SK-N-SH (cell line): ENCODE measurements at regions not wholly inside any gene's neighbourhood (a gene's known extent, or its start where the extent isn't known, plus 50 kb on each side); places are given as distances from the start of the nearest gene placed in this dataset.

Experiments
- CTCF ChIA-PET: fragments of 300-600, 350-600 bp; formaldehyde crosslinking; extraction: SDS; loops from one replicate; lab custom pipeline; 2021; lab: Yijun Ruan, JAX
- POLR2A ChIA-PET: fragments of 350-600 bp; sonication (Branson Sonifier 250); formaldehyde crosslinking; extraction: SDS; loops from one replicate; lab custom pipeline; 2020; ENCODE audit warnings: antibody characterized with exemption, inconsistent platforms; lab: Yijun Ruan, JAX
- DNase-seq: peaks from one replicate; pipeline ENCODE4 v3.0.0; 2012
- H2AFZ ChIP-seq: fragments of 200-600 bp; sonication (generic); 2 replicates; pipeline ENCODE4 v1.8.1; 2016; ENCODE audit warnings: antibody characterized with exemption, mild to moderate bottlenecking, low read depth
- H3F3A ChIP-seq: fragments of 200-600 bp; sonication (generic); replicated peaks from 2 replicates; pipeline ENCODE3; 2016; ENCODE audit warnings: antibody characterized with exemption, mild to moderate bottlenecking; ENCODE audit not compliant: insufficient read depth
- H3K27ac ChIP-seq, 2 experiments: fragments of 200-500 bp in 1 of 2; fragments of 200-600 bp in 1 of 2; sonication (Bioruptor generic) in 1 of 2; sonication (generic), shearing (Covaris generic) in 1 of 2; 2 replicates each; pipeline versions ENCODE4 v1.5.1 to v1.6.1; 2014 to 2016; ENCODE audit warnings: low read depth in 2 of 2, inconsistent platforms in 1 of 2, low read length in 1 of 2, mild to moderate bottlenecking in 1 of 2, mixed read lengths in 1 of 2
- H3K27me3 ChIP-seq: fragments of 200-600 bp; sonication (generic), shearing (Covaris generic); 2 replicates; pipeline ENCODE4 v1.6.1; 2016; ENCODE audit warnings: mixed run types; ENCODE audit not compliant: insufficient read depth
- H3K36me3 ChIP-seq, 2 experiments: fragments of 200-500 bp in 1 of 2; fragments of 200-600 bp in 1 of 2; sonication (Bioruptor generic) in 1 of 2; sonication (generic) in 1 of 2; replicated peaks in 1 of 2; 2 replicates each; pipeline versions ENCODE3 to v1.5.1; 2014 to 2016; ENCODE audit warnings: low read length in 1 of 2, mild to moderate bottlenecking in 1 of 2; ENCODE audit not compliant: insufficient read depth in 2 of 2, control insufficient read depth in 1 of 2
- H3K4me1 ChIP-seq, 2 experiments: fragments of 200-500 bp in 1 of 2; fragments of 200-600 bp in 1 of 2; sonication (Bioruptor generic) in 1 of 2; sonication (generic), shearing (Covaris generic) in 1 of 2; 2 replicates each; pipeline versions ENCODE4 v1.5.1 to v1.6.1; 2014 to 2016; ENCODE audit warnings: low read depth in 1 of 2, low read length in 1 of 2, mixed run types in 1 of 2; ENCODE audit not compliant: insufficient read depth in 2 of 2, control insufficient read depth in 1 of 2
- H3K4me2 ChIP-seq: fragments of 200-600 bp; sonication (generic), shearing (Covaris generic); 2 replicates; pipeline ENCODE4 v1.6.1; 2017; ENCODE audit warnings: mixed run types
- H3K4me3 ChIP-seq, 2 experiments: fragments of 200-500 bp in 1 of 2; fragments of 200-600 bp in 1 of 2; sonication (Bioruptor generic) in 1 of 2; sonication (generic), shearing (Covaris generic) in 1 of 2; 2 replicates each; pipeline versions ENCODE4 v1.5.1 to v1.8.1; 2014 to 2016; ENCODE audit warnings: low read depth in 2 of 2, inconsistent platforms in 1 of 2, low read length in 1 of 2, mild to moderate bottlenecking in 1 of 2, mixed read lengths in 1 of 2, moderate library complexity in 1 of 2
- H3K79me2 ChIP-seq: fragments of 200-600 bp; sonication (generic); 2 replicates; pipeline ENCODE4 v1.8.1; 2017; ENCODE audit warnings: mild to moderate bottlenecking; ENCODE audit not compliant: insufficient read depth
- H3K9ac ChIP-seq: fragments of 200-600 bp; sonication (generic); 2 replicates; pipeline ENCODE4 v1.6.1; 2017; ENCODE audit warnings: mixed run types
- H3K9me2 ChIP-seq: fragments of 200-600 bp; sonication (generic); 2 replicates; pipeline ENCODE4 v1.6.1; 2017; ENCODE audit warnings: mixed run types
- H3K9me3 ChIP-seq: fragments of 200-600 bp; sonication (generic); 2 replicates; pipeline ENCODE4 v1.6.1; 2017; ENCODE audit warnings: mixed run types, mild to moderate bottlenecking, moderate library complexity
- H4K20me1 ChIP-seq: fragments of 200-600 bp; sonication (generic); 2 replicates; pipeline ENCODE4 v1.6.1; 2017; ENCODE audit warnings: mild to moderate bottlenecking, mixed run types; ENCODE audit not compliant: insufficient read depth
- EP300 ChIP-seq, 2 experiments: IDR thresholded peaks; 2 replicates each; pipeline versions ENCODE4 v1.4.0 to v1.6.1; 2012; ENCODE audit warnings: borderline replicate concordance in 1 of 2, low read depth in 1 of 2, low read length in 1 of 2
- EZH2phosphoT487 ChIP-seq: fragments of 200-600 bp; sonication (generic); IDR thresholded peaks from 2 replicates; pipeline ENCODE4 v1.6.1; 2017; ENCODE audit warnings: low read depth, mixed run types, mild to moderate bottlenecking, antibody characterized with exemption, moderate library complexity, borderline replicate concordance
- FOSL2 ChIP-seq: IDR thresholded peaks from 2 replicates; pipeline ENCODE4 v1.4.0; 2012; ENCODE audit warnings: low read depth, mild to moderate bottlenecking, moderate library complexity, borderline replicate concordance
- FOXJ3 ChIP-seq: sonication (generic); formaldehyde crosslinking; IDR thresholded peaks from 2 replicates; pipeline ENCODE4 v1.5.1; 2020; ENCODE audit warnings: mild to moderate bottlenecking, missing genetic modification reagents
- FOXM1 ChIP-seq: IDR thresholded peaks from 2 replicates; pipeline ENCODE4 v1.4.0; 2012; ENCODE audit warnings: low read depth, mild to moderate bottlenecking
- JUND ChIP-seq: IDR thresholded peaks from 2 replicates; pipeline ENCODE4 v1.4.0; 2012
- NFIC ChIP-seq: IDR thresholded peaks from 2 replicates; pipeline ENCODE4 v1.4.0; 2012; ENCODE audit warnings: borderline replicate concordance
- NRF1 ChIP-seq: IDR thresholded peaks from 2 replicates; pipeline ENCODE4 v1.6.1; 2012; ENCODE audit warnings: low read depth, mild to moderate bottlenecking, low read length
- RAD21 ChIP-seq: IDR thresholded peaks from 2 replicates; pipeline ENCODE4 v1.6.1; 2012; ENCODE audit warnings: mild to moderate bottlenecking, low read length
- REST ChIP-seq: IDR thresholded peaks from 2 replicates; pipeline ENCODE4 v1.6.1; 2012; ENCODE audit warnings: mild to moderate bottlenecking, low read depth, low read length, moderate library complexity
- RFX5 ChIP-seq: IDR thresholded peaks from 2 replicates; pipeline ENCODE4 v1.6.1; 2012; ENCODE audit warnings: mild to moderate bottlenecking, improper control_type of control experiment, low read length
- TCF12 ChIP-seq: IDR thresholded peaks from 2 replicates; pipeline ENCODE4 v1.4.0; 2012
- TEAD4 ChIP-seq: IDR thresholded peaks from 2 replicates; pipeline ENCODE4 v1.4.0; 2012; ENCODE audit warnings: mild to moderate bottlenecking, borderline replicate concordance; ENCODE audit not compliant: insufficient read depth
- YY1 ChIP-seq: IDR thresholded peaks from 2 replicates; pipeline ENCODE4 v1.4.0; 2012; ENCODE audit warnings: low read depth, mild to moderate bottlenecking
- WGBS: methylation state at CpG from one replicate; pipeline ENCODE4 v1.1.6; 2017; ENCODE audit warnings: low lambda C conversion rate; 5-methylcytosine and 5-hydroxymethylcytosine counted together
- TF ChIP-seq, protein P1 (sequence below): fragments of 200-600 bp; sonication (generic); IDR thresholded peaks from 2 replicates; pipeline ENCODE4 v1.6.1; 2017; ENCODE audit warnings: antibody characterized with exemption, mild to moderate bottlenecking, moderate library complexity
- TF ChIP-seq, protein P2 (sequence below): fragments of 150-350 bp; IDR thresholded peaks from 2 replicates; pipeline ENCODE4 v1.6.1; 2016; ENCODE audit warnings: mild to moderate bottlenecking, low read depth, low read length
- TF ChIP-seq, protein P3 (sequence below): fragments of 150-350 bp; IDR thresholded peaks from 2 replicates; pipeline ENCODE4 v1.6.1; 2017; ENCODE audit warnings: antibody characterized with exemption, low read length, low read depth, borderline replicate concordance
- TF ChIP-seq, protein P4 (sequence below): IDR thresholded peaks from 2 replicates; pipeline ENCODE4 v1.4.0; 2012; ENCODE audit warnings: low read depth, borderline replicate concordance
- TF ChIP-seq, protein P5 (sequence below): IDR thresholded peaks from 2 replicates; pipeline ENCODE4 v1.4.0; 2012; ENCODE audit warnings: low read depth, borderline replicate concordance

DNA sequence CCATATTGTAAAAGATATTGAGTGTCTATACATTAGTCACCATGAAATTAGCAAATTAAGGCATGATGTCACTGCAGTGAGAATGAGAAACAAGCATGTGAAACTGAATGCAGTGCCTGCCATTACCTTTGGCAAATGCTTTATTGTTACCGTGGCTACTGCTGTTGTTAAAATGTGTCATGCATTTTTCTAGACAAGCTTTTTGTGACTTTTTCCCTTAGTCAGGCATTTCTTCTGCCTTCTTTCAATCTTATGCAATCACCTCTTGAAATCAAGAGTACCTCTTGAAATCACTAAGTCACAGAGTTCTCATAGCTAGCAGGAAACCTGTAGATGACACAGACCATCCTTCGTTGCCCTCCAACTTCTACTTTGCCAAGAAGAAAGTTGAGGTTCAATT, 461.7 kb upstream of the TENM4 start (continued):
- TF ChIP-seq, protein P1, sequence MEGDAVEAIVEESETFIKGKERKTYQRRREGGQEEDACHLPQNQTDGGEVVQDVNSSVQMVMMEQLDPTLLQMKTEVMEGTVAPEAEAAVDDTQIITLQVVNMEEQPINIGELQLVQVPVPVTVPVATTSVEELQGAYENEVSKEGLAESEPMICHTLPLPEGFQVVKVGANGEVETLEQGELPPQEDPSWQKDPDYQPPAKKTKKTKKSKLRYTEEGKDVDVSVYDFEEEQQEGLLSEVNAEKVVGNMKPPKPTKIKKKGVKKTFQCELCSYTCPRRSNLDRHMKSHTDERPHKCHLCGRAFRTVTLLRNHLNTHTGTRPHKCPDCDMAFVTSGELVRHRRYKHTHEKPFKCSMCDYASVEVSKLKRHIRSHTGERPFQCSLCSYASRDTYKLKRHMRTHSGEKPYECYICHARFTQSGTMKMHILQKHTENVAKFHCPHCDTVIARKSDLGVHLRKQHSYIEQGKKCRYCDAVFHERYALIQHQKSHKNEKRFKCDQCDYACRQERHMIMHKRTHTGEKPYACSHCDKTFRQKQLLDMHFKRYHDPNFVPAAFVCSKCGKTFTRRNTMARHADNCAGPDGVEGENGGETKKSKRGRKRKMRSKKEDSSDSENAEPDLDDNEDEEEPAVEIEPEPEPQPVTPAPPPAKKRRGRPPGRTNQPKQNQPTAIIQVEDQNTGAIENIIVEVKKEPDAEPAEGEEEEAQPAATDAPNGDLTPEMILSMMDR: no peak
- TF ChIP-seq, protein P2, sequence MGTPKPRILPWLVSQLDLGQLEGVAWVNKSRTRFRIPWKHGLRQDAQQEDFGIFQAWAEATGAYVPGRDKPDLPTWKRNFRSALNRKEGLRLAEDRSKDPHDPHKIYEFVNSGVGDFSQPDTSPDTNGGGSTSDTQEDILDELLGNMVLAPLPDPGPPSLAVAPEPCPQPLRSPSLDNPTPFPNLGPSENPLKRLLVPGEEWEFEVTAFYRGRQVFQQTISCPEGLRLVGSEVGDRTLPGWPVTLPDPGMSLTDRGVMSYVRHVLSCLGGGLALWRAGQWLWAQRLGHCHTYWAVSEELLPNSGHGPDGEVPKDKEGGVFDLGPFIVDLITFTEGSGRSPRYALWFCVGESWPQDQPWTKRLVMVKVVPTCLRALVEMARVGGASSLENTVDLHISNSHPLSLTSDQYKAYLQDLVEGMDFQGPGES: no peak
- TF ChIP-seq NFIC (no peak), RFX5 (no peak), FOSL2 (no peak), EP300 (IDR thresholded peaks at IDR 0.05; ENCODE audit: borderline replicate concordance in 1 of 2, low read depth in 1 of 2, low read length in 1 of 2) (no peak), JUND (no peak), FOXJ3 (CRISPR knock-in tag) (no peak), EZH2phosphoT487 (no peak), REST (no peak), YY1 (no peak)
- TF ChIP-seq, protein P3, sequence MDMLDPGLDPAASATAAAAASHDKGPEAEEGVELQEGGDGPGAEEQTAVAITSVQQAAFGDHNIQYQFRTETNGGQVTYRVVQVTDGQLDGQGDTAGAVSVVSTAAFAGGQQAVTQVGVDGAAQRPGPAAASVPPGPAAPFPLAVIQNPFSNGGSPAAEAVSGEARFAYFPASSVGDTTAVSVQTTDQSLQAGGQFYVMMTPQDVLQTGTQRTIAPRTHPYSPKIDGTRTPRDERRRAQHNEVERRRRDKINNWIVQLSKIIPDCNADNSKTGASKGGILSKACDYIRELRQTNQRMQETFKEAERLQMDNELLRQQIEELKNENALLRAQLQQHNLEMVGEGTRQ: no peak

GRCh38 chr11:79897896-79898295, 457.1 kb upstream of the TENM4 start:
- no peaks in the 10 kb centered on the region for H3F3A ChIP-seq
- no peak overlapping the region for H3K27ac ChIP-seq
- no peaks in the 10 kb centered on the region for H4K20me1 ChIP-seq
- WGBS: 50% methylated on average over 1 of the region's 1 CpG
- H2AFZ ChIP-seq: no peak overlapping the region
- H3K4me2 ChIP-seq: no peak overlapping the region
- ChIA-PET POLR2A (no interaction called here), CTCF (no interaction called here)
- H3K9ac ChIP-seq: no peak overlapping the region
- H3K36me3 ChIP-seq: no peaks in the 10 kb centered on the region
- no peaks in the 10 kb centered on the region for H3K9me2 ChIP-seq
- H3K4me1 ChIP-seq: no peaks in the 10 kb centered on the region
- H3K9me3 ChIP-seq: no peaks in the 10 kb centered on the region
- no peak overlapping the region for H3K4me3 ChIP-seq
- H3K27me3 ChIP-seq: no peaks in the 10 kb centered on the region
- H3K79me2 ChIP-seq: no peaks in the 10 kb centered on the region
- DNase-seq: no peak
- TF ChIP-seq TCF12 (no peak), TEAD4 (no peak), RAD21 (no peak), NRF1 (no peak), FOXM1 (no peak)
- TF ChIP-seq, protein P4, sequence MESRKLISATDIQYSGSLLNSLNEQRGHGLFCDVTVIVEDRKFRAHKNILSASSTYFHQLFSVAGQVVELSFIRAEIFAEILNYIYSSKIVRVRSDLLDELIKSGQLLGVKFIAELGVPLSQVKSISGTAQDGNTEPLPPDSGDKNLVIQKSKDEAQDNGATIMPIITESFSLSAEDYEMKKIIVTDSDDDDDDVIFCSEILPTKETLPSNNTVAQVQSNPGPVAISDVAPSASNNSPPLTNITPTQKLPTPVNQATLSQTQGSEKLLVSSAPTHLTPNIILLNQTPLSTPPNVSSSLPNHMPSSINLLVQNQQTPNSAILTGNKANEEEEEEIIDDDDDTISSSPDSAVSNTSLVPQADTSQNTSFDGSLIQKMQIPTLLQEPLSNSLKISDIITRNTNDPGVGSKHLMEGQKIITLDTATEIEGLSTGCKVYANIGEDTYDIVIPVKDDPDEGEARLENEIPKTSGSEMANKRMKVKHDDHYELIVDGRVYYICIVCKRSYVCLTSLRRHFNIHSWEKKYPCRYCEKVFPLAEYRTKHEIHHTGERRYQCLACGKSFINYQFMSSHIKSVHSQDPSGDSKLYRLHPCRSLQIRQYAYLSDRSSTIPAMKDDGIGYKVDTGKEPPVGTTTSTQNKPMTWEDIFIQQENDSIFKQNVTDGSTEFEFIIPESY: no peak
- TF ChIP-seq, protein P5, sequence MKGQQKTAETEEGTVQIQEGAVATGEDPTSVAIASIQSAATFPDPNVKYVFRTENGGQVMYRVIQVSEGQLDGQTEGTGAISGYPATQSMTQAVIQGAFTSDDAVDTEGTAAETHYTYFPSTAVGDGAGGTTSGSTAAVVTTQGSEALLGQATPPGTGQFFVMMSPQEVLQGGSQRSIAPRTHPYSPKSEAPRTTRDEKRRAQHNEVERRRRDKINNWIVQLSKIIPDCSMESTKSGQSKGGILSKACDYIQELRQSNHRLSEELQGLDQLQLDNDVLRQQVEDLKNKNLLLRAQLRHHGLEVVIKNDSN: no peak
- TF ChIP-seq, protein P2: no peak
- TF ChIP-seq, protein P3: no peak
